Prostate gland (tissue), 2 donors: ENCODE measurements at regions not wholly inside any gene's neighbourhood (a gene's known extent, or its start where the extent isn't known, plus 50 kb on each side); places are given as distances from the start of the nearest gene placed in this dataset.
"Not testable (repeated sequence)": the region's sequence is repeated elsewhere in the genome, so short reads cannot be mapped to it uniquely, and the experiment has no call there.

ENCODE experiments used
- DNase-seq: peaks from one replicate; pipeline ENCODE4 v3.0.0-alpha.2; 2019; ENCODE audit warnings: low spot score
- H3K27ac ChIP-seq, 2 donors: fragments of 200-600 bp; sonication (generic); 2 replicates each; pipeline ENCODE4 v1.5.1; 2017 to 2019
- H3K27me3 ChIP-seq: fragments of 200-600 bp; sonication (generic); replicated peaks from 2 replicates; pipeline ENCODE4 v1.5.1; 2019; ENCODE audit not compliant: insufficient read depth
- H3K36me3 ChIP-seq, 2 donors: fragments of 200-600 bp; sonication (generic); 1 replicate in 1 of 2; 2 replicates in 1 of 2; pipeline versions ENCODE4 v1.5.1 to v1.8.1; 2017 to 2019
- H3K4me1 ChIP-seq: fragments of 200-600 bp; sonication (generic); replicated peaks from 2 replicates; pipeline ENCODE4 v1.5.1; 2019
- H3K4me3 ChIP-seq, 2 donors: fragments of 200-600 bp; sonication (generic); 2 replicates each; pipeline ENCODE4 v1.5.1; 2017 to 2019
- H3K9me3 ChIP-seq: fragments of 200-600 bp; sonication (generic); 2 replicates; pipeline ENCODE4 v1.5.1; 2017
- CTCF ChIP-seq, 4 experiments: fragments of 200-600 bp in 2 of 4; fragments of 450-650 bp in 2 of 4; sonication (generic) in 2 of 4; IDR thresholded peaks; 1 replicate in 3 of 4; 2 replicates in 1 of 4; pipeline ENCODE4 v1.5.1; 2016 to 2019; ENCODE audit warnings: antibody characterized with exemption in 4 of 4, mild to moderate bottlenecking in 2 of 4, moderate library complexity in 2 of 4
- POLR2A ChIP-seq: fragments of 450-650 bp; IDR thresholded peaks from one replicate; pipeline ENCODE4 v1.6.1; 2016; ENCODE audit warnings: antibody characterized with exemption, mild to moderate bottlenecking
- POLR2AphosphoS5 ChIP-seq: sonication (generic); formaldehyde crosslinking; IDR thresholded peaks from one replicate; pipeline ENCODE4 v1.6.1; 2017; ENCODE audit warnings: antibody characterized with exemption
- WGBS: methylation state at CpG from one replicate; pipeline ENCODE4 v1.1.5; 2018; 5-methylcytosine and 5-hydroxymethylcytosine counted together
- intact Hi-C: fragments of 100-400 bp; cut with DNase I; formaldehyde crosslinking; loops from one replicate; pipeline ENCODE4 v1.14.2; 2022

- no peaks in the 10 kb centered on the region for H3K36me3 ChIP-seq
- intact Hi-C loops, result no loop called here
- DNase-seq, result no peak
- 97% methylated on average over 5 of the region's 5 CpGs for WGBS
- H3K4me3 ChIP-seq, result no peak overlapping the region
- no peak for TF ChIP-seq POLR2A
- no peak for TF ChIP-seq POLR2AphosphoS5
- TF ChIP-seq CTCF (IDR thresholded peaks at IDR 0.05), result no peak
- no peaks in the 10 kb centered on the region for H3K9me3 ChIP-seq
- H3K27me3 ChIP-seq, result no peaks in the 10 kb centered on the region
- no peaks in the 10 kb centered on the region for H3K4me1 ChIP-seq
- no peak overlapping the region for H3K27ac ChIP-seq
Observed at GRCh38 chr4:149911354-149911753, 95.7 kb upstream of the IQCM start.

- Histone ChIP-seq H3K4me1 (no peaks in the 10 kb centered on the region), H3K36me3 (no peaks in the 10 kb centered on the region), H3K4me3 (no peak overlapping the region), H3K27ac (no peak overlapping the region), H3K9me3 (no peaks in the 10 kb centered on the region), H3K27me3 (no peaks in the 10 kb centered on the region)
- intact Hi-C loops, result no loop called here
- no peak for TF ChIP-seq POLR2AphosphoS5
- TF ChIP-seq POLR2A, result no peak
- 11% methylated on average over 3 of the region's 3 CpGs for WGBS
- DNase-seq, result no peak
Observed at GRCh38 chr4:149912000-149912399, 96.4 kb upstream of the IQCM start.

GRCh38 chr4:149914119-149915115 lies 98.8 kb upstream of the IQCM start:
- Histone ChIP-seq H3K27ac (no peak overlapping the region), H3K36me3 (no peaks in the 10 kb centered on the region), H3K9me3 (no peaks in the 10 kb centered on the region), H3K27me3 (no peaks in the 10 kb centered on the region), H3K4me1 (no peaks in the 10 kb centered on the region), H3K4me3 (no peak overlapping the region)
- intact Hi-C loops, result no loop called here
- no peak for DNase-seq
- WGBS, result 66% methylated on average over 7 of the region's 7 CpGs
- TF ChIP-seq CTCF (IDR thresholded peaks at IDR 0.05) (no peak), POLR2AphosphoS5 (no peak), POLR2A (no peak)

GRCh38 chr4:149915735-149916134 lies 100.1 kb upstream of the IQCM start:
- H3K4me1 ChIP-seq, H3K4me3 ChIP-seq, DNase-seq, intact Hi-C loops, H3K27ac ChIP-seq, H3K9me3 ChIP-seq, H3K27me3 ChIP-seq, H3K36me3 ChIP-seq: not testable (repeated sequence)
- 56% methylated on average over 15 of the region's 15 CpGs for WGBS

- TF ChIP-seq CTCF (IDR thresholded peaks at IDR 0.05) (no peak), POLR2A (no peak), POLR2AphosphoS5 (no peak)
- Histone ChIP-seq H3K9me3 (no peaks in the 10 kb centered on the region), H3K27me3 (no peaks in the 10 kb centered on the region), H3K4me3 (no peak overlapping the region), H3K27ac (no peak overlapping the region), H3K4me1 (no peaks in the 10 kb centered on the region), H3K36me3 (no peaks in the 10 kb centered on the region)
- intact Hi-C loops, result no loop called here
- no peak for DNase-seq
- WGBS, result 95% methylated on average over 6 of the region's 6 CpGs
Observed at GRCh38 chr4:149923736-149924135, 108.1 kb upstream of the IQCM start.

- Histone ChIP-seq H3K9me3 (no peaks in the 10 kb centered on the region), H3K27me3 (no peaks in the 10 kb centered on the region), H3K36me3 (no peaks in the 10 kb centered on the region), H3K4me1 (no peaks in the 10 kb centered on the region), H3K4me3 (no peak overlapping the region), H3K27ac (no peak overlapping the region)
- intact Hi-C loops, result no loop called here
- no peak for DNase-seq
- TF ChIP-seq POLR2A (no peak), CTCF (IDR thresholded peaks at IDR 0.05) (no peak), POLR2AphosphoS5 (no peak)
- 69% methylated on average over 3 of the region's 3 CpGs for WGBS
Observed at GRCh38 chr4:149927514-149927913, 111.9 kb upstream of the IQCM start.
